ENCODE measurements at regions not wholly inside any gene's neighbourhood (a gene's known extent, or its start where the extent isn't known, plus 50 kb on each side); places are given as distances from the start of the nearest gene placed in this dataset.

DNA sequence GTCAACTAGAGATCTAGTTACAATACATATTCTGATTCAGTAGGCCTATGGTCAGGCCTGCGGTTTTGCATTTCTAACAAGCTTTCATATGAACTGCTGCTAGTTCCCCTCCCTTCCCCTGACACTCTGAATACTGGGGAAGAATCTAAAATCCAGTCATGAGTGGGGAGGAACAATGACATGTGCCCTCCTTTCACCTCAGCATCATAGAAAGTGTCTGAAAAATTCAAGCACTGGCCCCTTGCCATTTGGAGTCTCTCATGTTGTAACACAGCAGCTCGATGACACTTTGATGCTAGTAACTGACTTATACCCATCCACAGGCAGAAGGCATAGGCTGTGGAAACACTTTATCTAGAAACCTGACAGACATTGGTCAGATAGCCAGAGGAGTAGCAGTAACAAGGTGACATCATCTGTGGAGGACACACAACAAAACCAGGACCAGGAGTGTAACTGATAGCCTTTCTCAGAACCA, 161.9 kb upstream of the RASSF8 start:
- intact Hi-C loops (cut with DNase I; ENCODE audit: low total_unique reads) = no loop called here
- Histone ChIP-seq H3K9me3 (no peaks in the 10 kb centered on the region), H3K4me1 (no peaks in the 10 kb centered on the region), H3K4me3 (no peak overlapping the region), H3K36me3 (no peaks in the 10 kb centered on the region), H3K27me3 (no peaks in the 10 kb centered on the region), H3K27ac (no peak overlapping the region)
- DNase-seq = no peak
- no peak for TF ChIP-seq POLR2A (IDR thresholded peaks at IDR 0.05)
- TF ChIP-seq, protein P1, sequence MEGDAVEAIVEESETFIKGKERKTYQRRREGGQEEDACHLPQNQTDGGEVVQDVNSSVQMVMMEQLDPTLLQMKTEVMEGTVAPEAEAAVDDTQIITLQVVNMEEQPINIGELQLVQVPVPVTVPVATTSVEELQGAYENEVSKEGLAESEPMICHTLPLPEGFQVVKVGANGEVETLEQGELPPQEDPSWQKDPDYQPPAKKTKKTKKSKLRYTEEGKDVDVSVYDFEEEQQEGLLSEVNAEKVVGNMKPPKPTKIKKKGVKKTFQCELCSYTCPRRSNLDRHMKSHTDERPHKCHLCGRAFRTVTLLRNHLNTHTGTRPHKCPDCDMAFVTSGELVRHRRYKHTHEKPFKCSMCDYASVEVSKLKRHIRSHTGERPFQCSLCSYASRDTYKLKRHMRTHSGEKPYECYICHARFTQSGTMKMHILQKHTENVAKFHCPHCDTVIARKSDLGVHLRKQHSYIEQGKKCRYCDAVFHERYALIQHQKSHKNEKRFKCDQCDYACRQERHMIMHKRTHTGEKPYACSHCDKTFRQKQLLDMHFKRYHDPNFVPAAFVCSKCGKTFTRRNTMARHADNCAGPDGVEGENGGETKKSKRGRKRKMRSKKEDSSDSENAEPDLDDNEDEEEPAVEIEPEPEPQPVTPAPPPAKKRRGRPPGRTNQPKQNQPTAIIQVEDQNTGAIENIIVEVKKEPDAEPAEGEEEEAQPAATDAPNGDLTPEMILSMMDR (IDR thresholded peaks at IDR 0.05) = no peak

- intact Hi-C loops (cut with DNase I; ENCODE audit: low total_unique reads) = no loop called here
- DNase-seq = no peak
- Histone ChIP-seq H3K9me3 (no peaks in the 10 kb centered on the region), H3K4me3 (no peak overlapping the region), H3K4me1 (no peaks in the 10 kb centered on the region), H3K27ac (no peak overlapping the region), H3K36me3 (no peaks in the 10 kb centered on the region), H3K27me3 (no peaks in the 10 kb centered on the region)
- TF ChIP-seq POLR2A (IDR thresholded peaks at IDR 0.05) = no peak
- TF ChIP-seq, protein P1 (IDR thresholded peaks at IDR 0.05) = no peak
These were observed 161.1 kb upstream of the RASSF8 start for GRCh38 chr12:25797386-25797785.

GRCh38 chr12:25797949-25798348, 160.5 kb upstream of the RASSF8 start:
- Histone ChIP-seq H3K4me1 (no peaks in the 10 kb centered on the region), H3K4me3 (no peak overlapping the region), H3K27ac (no peak overlapping the region), H3K9me3 (no peaks in the 10 kb centered on the region), H3K27me3 (no peaks in the 10 kb centered on the region), H3K36me3 (no peaks in the 10 kb centered on the region)
- intact Hi-C loops (cut with DNase I; ENCODE audit: low total_unique reads) = no loop called here
- no peak for DNase-seq
- TF ChIP-seq, protein P1 (IDR thresholded peaks at IDR 0.05) = no peak
- no peak for TF ChIP-seq POLR2A (IDR thresholded peaks at IDR 0.05)

GRCh38 chr12:25800101-25800500, 158.4 kb upstream of the RASSF8 start:
- Histone ChIP-seq H3K4me3 (no peak overlapping the region), H3K4me1 (no peaks in the 10 kb centered on the region), H3K9me3 (no peaks in the 10 kb centered on the region), H3K27ac (no peak overlapping the region), H3K36me3 (no peaks in the 10 kb centered on the region), H3K27me3 (no peaks in the 10 kb centered on the region)
- TF ChIP-seq, protein P1 (IDR thresholded peaks at IDR 0.05) = no peak
- TF ChIP-seq POLR2A (IDR thresholded peaks at IDR 0.05) = no peak
- DNase-seq = no peak
- intact Hi-C loops (cut with DNase I; ENCODE audit: low total_unique reads) = no loop called here

DNA sequence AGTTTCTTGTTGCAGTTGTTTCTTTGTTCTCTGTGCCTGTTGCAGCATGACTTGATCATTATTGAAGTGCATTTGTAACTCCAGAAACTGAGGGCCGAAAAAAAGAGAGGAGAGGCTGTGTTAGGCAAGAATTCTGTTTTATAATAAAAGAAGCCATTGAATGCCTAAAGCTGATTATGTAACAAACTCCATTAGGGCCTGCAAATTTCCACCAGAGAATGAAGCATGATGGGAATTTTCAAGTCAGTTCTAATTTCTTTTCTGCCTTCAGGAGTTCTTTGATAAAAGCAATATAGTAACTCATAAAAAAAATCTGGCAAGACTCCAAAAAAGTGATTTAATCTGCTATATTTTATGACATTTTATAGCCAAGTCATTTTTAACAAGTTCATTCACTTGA, 156.7 kb upstream of the RASSF8 start:
- Histone ChIP-seq H3K27ac (no peak overlapping the region), H3K36me3 (no peaks in the 10 kb centered on the region), H3K27me3 (no peaks in the 10 kb centered on the region), H3K4me1 (no peaks in the 10 kb centered on the region), H3K9me3 (no peaks in the 10 kb centered on the region), H3K4me3 (no peak overlapping the region)
- TF ChIP-seq, protein P1 (IDR thresholded peaks at IDR 0.05) = no peak
- TF ChIP-seq POLR2A (IDR thresholded peaks at IDR 0.05) = no peak
- intact Hi-C loops (cut with DNase I; ENCODE audit: low total_unique reads) = no loop called here
- DNase-seq = no peak
